Fibroblast of villous mesenchyme (primary cell): ENCODE measurements at regions not wholly inside any gene's neighbourhood (a gene's known extent, or its start where the extent isn't known, plus 50 kb on each side); places are given as distances from the start of the nearest gene placed in this dataset.

Source experiments
- DNase-seq: peaks from one replicate; pipeline ENCODE4 v3.0.0-alpha.2; 2010; ENCODE audit warnings: low read depth
- H3K4me3 ChIP-seq: 2 replicates; pipeline ENCODE4 v1.5.1; 2011; ENCODE audit warnings: low read depth, mild to moderate bottlenecking, low read length
- CTCF ChIP-seq: IDR thresholded peaks from 2 replicates; pipeline ENCODE4 v1.5.1; 2012; ENCODE audit warnings: low read depth, mild to moderate bottlenecking, low read length; ENCODE audit not compliant: insufficient read depth

- TF ChIP-seq CTCF, result no peak
- no peak overlapping the region for H3K4me3 ChIP-seq
- no peak for DNase-seq
These were observed 442.7 kb upstream of the FLRT2 start for GRCh38 chr14:85087201-85087600.

- H3K4me3 ChIP-seq, result no peak overlapping the region
- peak; percentile 60 for DNase-seq
- TF ChIP-seq CTCF, result no peak
These were observed 441.8 kb upstream of the FLRT2 start for GRCh38 chr14:85088192-85088591.

GRCh38 chr14:85090681-85091080 is 439.3 kb upstream of the FLRT2 start:
- DNase-seq, result no peak
- no peak overlapping the region for H3K4me3 ChIP-seq
- no peak for TF ChIP-seq CTCF

- no peak for TF ChIP-seq CTCF
- no peak overlapping the region for H3K4me3 ChIP-seq
These were observed 436.2 kb upstream of the FLRT2 start for GRCh38 chr14:85093631-85094330.

GRCh38 chr14:85102591-85102990 is 427.4 kb upstream of the FLRT2 start:
- no peak overlapping the region for H3K4me3 ChIP-seq
- no peak for DNase-seq
- TF ChIP-seq CTCF, result no peak

More at GRCh38 chr14:85093631-85094330, 436.2 kb upstream of the FLRT2 start:
- DNase-seq, result no peak

GRCh38 chr14:85106506-85106905 is 423.4 kb upstream of the FLRT2 start:
- H3K4me3 ChIP-seq, result no peak overlapping the region
- DNase-seq, result no peak
- TF ChIP-seq CTCF, result no peak

- no peak overlapping the region for H3K4me3 ChIP-seq
- no peak for TF ChIP-seq CTCF
- no peak for DNase-seq
These were observed 417.2 kb upstream of the FLRT2 start for GRCh38 chr14:85112762-85113161.
